Kidney tubule cell (primary cell): ENCODE measurements at regions not wholly inside any gene's neighbourhood (a gene's known extent, or its start where the extent isn't known, plus 50 kb on each side); places are given as distances from the start of the nearest gene placed in this dataset.
A peak's percentile ranks its signal among the peaks of the same experiment; 100 is the strongest.

Experiments used
- DNase-seq: peaks from one replicate; pipeline ENCODE4 v3.0.0-alpha.2; 2018; ENCODE audit warnings: low spot score

- no peak for DNase-seq
Measured at GRCh38 chr3:20912406-20912805, 726.4 kb upstream of the SGO1 start.

GRCh38 chr3:20909511-20909910, 723.5 kb upstream of the SGO1 start:
- peak; percentile 17 for DNase-seq

- peak; percentile 4 for DNase-seq
Measured at GRCh38 chr3:20905210-20905805, 719.3 kb upstream of the SGO1 start.

GRCh38 chr3:20904671-20905070, 718.7 kb upstream of the SGO1 start:
- DNase-seq: no peak

GRCh38 chr3:20898962-20899361, 713.0 kb upstream of the SGO1 start:
- DNase-seq: no peak

GRCh38 chr3:20890111-20890519, 704.1 kb upstream of the SGO1 start:
- DNase-seq: no peak

- DNase-seq: no peak
Measured at GRCh38 chr3:20878691-20879090, 692.7 kb upstream of the SGO1 start.

- DNase-seq: no peak
Measured at GRCh38 chr3:20873235-20873634, 687.2 kb upstream of the SGO1 start.

- no peak for DNase-seq
Measured at GRCh38 chr3:20870106-20870899, 684.3 kb upstream of the SGO1 start.

- no peak for DNase-seq
Measured at GRCh38 chr3:20865803-20866202, 679.8 kb upstream of the SGO1 start.

- peak; percentile 13 for DNase-seq
Measured at GRCh38 chr3:20861454-20861853, 675.4 kb upstream of the SGO1 start.

- DNase-seq: peak; percentile 27
Measured at GRCh38 chr3:20857636-20858035, 671.6 kb upstream of the SGO1 start.

- no peak for DNase-seq
Measured at GRCh38 chr3:20853890-20854289, 667.9 kb upstream of the SGO1 start.

GRCh38 chr3:20852712-20853111, 666.7 kb upstream of the SGO1 start:
- no peak for DNase-seq

GRCh38 chr3:20849975-20850374, 664.0 kb upstream of the SGO1 start:
- no peak for DNase-seq

GRCh38 chr3:20846832-20847231, 660.8 kb upstream of the SGO1 start:
- DNase-seq: no peak

GRCh38 chr3:20846066-20846465, 660.1 kb upstream of the SGO1 start:
- DNase-seq: no peak

- DNase-seq: no peak
Measured at GRCh38 chr3:20844851-20845250, 658.8 kb upstream of the SGO1 start.

GRCh38 chr3:20842594-20843436, 656.8 kb upstream of the SGO1 start:
- no peak for DNase-seq

- no peak for DNase-seq
Measured at GRCh38 chr3:20842002-20842401, 656.0 kb upstream of the SGO1 start.

- no peak for DNase-seq
Measured at GRCh38 chr3:20837676-20838302, 651.8 kb upstream of the SGO1 start.

- DNase-seq: peak; percentile 60
Measured at GRCh38 chr3:20836801-20837200, 650.8 kb upstream of the SGO1 start.
